Forelimb muscle (tissue), 1 donor: ENCODE measurements at regions not wholly inside any gene's neighbourhood (a gene's known extent, or its start where the extent isn't known, plus 50 kb on each side); places are given as distances from the start of the nearest gene placed in this dataset.

Experiments
- DNase-seq: peaks from one replicate; pipeline ENCODE4 v3.0.0-alpha.2; 2013; ENCODE audit warnings: low read depth

DNA sequence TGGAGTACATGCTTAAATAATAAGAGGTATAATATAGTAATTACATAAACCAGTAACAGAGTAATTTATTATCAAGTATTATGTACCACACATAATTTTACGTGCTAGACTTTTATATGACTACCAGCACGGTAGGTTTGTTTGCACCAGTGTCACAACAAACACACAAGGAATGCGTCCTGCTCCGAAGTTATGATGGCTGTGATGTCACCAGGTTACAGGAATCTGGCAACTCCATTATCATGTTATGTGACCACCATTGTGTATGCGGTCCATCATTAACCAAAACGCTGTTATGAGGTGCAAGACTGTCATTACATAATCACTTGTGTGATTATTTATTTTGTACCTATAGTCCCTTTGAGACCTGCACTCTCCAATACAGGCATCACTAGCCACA is 235.2 kb upstream of the PMEPA1 start:
- DNase-seq, result no peak

DNA sequence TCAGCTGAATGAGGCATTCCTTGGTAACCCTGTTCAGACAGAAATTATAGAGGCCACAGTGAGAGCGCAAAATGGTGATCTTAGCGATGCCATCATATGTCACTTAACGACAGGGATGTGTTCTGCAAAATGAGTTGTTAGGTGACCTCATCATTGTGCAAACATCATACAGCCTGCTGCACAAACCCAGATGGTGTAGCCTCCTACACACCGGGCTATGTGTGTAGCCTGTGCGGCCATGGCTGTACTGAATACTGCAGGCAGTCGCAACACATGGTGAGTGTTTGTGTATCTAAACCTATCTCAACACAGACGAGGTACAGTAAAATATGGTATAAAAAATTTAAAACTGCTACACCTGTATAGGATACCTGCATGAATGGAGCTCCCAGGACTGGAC is 234.1 kb upstream of the PMEPA1 start:
- no peak for DNase-seq

DNA sequence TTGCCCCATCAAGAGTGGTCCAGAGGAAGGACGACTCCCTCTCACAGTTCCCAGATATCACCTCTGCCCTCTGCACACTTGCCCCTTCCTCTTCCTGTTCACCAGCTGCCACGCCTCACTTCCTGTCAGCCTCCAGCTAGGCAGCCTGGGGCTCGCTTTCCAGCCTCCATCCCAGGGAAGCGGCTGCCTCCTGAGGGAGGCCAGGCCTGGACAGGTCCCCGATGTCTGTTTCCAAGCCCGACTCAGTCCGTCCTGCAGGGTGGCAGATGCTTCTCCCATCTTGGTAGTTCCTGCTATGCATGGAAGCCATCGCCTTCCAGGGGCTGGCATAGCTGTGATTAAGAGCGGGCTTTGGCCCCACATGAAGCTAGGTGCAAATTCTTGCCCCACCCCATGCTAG is 233.5 kb upstream of the PMEPA1 start:
- DNase-seq, result no peak

DNA sequence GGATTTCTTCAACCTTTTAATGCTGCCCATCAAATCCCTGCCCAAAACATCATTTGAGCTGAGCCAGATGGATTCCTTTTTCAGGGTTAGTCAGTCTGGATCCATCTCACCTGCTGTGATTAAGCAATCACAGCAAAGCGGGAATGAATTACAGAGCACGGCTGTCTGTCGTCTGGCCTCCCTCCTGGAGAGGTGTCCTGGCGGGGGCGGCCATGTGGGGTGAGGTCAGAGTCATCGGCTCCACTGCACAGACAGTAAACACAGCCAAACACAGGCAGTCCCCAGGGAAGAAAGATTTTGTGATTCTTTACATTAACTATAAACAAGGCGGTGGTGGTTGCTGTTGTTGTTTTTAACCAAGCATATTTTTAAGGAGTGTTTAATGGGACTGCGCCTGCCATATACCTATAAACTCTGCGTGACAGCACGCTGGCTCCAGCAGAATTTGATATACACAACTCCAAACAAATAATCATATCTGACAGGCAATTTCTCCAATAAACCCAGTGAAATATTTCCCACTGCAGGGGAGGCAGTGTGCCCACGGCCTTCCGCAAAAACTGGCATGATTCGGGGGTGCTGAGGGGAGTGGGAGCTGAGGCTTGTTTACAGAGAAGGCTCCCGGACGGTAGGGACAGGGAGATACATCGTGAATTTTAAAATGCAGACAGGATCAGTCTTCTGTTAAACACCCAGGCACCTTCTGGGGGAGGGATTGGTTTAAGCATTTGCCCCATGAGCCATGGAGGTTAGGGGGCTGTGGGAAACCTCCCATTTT is 232.0 kb upstream of the PMEPA1 start:
- DNase-seq, result no peak

DNA sequence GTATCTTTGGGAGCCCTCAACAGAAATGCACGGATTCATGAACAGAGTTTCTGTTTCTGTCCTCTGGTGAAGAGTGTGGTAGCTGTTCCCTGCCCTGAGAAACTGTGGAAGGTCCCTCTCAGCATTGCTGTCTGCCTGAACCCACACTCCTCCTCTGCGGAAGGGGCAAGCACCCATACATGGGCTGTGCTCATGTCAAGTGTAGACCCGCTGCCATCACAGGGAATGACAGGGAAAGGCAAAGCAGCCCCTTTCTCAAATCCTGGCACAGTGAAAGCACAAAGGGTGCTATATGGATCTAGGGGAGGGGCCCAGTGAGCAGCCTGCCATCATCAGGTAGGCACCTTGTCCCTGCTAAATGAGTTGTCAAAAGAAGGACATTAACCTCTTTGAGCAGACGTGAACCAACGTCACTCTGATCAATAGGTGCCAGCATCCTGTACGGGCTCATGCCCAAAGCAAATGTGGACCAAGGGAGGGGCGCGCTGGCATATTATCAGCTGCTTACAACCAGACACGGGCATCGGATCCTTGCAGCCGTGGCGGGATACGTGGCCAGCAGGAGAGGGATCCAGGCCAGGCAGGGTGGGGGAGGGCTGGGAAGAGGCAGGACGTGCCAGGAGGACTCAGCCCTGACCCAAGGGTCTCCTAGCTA is 231.2 kb upstream of the PMEPA1 start:
- no peak for DNase-seq

DNA sequence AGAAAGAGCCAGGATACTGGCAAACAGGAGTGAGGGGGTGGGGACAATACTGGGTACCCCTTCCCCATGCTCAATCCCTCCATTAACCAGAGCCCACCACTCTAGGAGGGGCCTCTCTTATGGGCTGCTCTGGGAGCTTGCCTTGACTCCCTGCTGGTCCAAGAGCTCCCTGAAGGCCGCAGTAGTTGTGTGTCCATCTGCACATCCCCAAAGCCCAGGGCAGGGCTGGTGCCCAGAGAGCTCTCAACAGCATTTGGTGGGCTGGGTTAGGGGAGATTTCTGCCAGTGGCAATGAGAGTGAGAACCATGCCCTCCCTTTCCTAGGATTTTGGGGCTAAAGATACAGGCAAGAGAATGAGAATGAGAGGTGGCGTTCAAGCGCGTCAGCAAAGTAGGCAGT is 230.6 kb upstream of the PMEPA1 start:
- no peak for DNase-seq

DNA sequence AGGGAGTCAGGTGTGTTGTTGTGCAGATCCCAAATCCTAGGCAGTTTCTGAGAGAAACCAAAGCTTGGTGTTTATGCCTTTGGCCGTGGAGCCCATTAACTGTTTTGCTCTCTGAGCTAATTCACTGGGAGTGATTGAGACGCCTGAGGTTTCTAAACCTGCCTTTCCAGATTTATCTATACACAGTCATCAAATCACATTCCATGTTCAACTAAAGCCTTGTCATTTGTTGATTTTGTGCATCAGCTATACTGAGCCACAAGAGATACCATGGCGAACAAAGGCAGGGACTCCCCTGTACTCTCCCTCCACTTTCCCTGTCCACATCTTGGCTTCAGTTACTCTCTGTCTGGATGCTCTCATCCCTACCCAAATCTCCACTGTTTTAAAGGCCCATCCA is 229.7 kb upstream of the PMEPA1 start:
- no peak for DNase-seq

DNA sequence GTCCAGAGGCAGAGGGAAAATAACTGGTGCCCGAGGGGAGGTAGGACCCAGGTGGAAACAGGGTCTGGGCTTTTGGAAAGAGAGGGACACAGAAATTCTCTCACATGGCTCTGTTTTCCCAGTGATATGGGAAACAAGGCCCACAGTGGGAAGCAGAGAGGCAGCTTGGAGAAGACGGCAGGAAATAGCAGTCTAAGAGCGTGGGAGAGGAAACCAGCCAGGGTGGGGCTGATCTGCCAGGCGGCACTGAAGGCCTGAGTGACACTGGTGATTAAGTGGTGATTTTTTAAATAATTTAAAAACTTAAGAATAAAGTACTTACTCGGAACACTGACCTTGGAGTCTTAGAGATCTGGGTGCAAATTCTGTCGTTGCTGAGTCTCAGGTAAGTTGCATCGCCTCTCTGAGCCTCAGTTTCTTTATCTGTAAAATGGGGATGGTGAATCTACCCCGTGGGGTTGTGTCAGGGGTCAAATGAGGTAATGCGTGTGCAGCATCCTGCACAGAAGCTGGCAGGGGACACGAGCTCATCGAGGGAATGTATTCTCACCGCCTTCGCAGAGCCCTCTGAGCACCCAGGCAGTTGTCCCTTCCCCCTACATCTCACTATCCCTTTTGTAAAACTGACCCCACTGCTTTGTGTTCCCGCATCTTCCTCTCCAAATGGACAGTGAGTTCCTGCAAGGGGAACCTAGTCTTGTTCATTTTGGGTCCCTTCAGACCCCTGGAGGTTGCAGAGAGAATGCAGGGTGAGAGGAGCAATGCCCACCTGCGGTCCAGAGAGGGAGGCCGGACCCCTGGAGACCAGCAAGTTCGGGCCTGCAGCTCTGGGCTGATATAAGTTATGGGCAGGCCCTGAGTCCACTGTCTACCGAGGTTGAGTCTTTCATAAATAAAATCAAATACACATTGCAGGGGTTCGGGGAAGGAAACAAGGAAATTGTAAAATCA is 228.6 kb upstream of the PMEPA1 start:
- no peak for DNase-seq

DNA sequence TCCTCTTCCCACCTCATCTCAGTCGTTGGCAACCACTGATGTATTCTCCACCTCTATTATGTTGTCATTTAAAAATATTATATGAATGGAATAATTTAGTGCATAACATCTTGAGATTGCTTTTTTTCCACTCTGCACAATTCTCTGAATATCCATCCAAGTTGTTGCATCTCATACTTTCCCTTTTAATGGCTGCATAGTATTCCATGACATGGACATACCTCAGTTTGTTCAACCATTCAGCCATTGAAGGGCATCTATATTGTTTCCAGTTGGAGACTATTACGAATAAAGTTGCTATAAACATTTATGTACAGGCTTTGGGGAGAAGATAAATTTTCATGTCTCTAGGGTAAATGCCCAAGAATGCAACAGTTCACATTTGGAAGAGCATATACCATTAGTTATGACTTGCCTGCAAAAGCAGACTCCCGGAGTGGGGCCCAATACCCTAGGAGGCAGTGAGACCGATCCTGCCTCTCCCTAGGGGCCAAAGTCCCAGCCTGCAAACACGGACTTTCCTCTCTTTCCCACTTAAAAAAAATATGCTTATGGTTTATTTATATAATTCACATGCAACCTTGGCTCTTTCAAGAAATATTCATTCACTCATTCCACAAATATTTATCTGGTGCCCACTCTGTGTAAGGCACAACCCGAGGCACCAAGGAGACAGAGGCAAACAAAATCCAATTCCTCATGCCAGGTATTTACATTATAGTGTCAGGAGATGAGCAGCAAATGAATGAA is 227.0 kb upstream of the PMEPA1 start:
- no peak for DNase-seq

DNA sequence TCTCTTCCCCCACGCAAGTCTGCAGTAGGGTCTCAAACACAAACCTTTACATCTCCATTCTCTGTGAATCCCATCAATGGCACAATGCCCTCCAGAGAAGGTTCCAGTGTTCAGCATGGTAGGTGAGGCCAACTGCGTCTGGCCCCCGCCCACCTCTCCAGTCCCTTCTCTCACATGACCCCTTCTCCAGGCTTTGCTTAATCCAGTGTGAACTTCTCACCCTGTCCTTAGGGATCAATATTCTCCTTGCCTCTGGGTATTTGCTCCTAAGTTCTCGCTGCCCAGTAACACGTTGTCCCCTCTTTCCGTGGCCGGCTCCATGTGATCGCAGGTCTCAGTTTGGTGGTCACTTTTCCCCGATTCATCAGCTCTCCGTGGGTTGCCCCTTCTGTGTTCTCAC is 225.1 kb upstream of the PMEPA1 start:
- DNase-seq, result no peak

DNA sequence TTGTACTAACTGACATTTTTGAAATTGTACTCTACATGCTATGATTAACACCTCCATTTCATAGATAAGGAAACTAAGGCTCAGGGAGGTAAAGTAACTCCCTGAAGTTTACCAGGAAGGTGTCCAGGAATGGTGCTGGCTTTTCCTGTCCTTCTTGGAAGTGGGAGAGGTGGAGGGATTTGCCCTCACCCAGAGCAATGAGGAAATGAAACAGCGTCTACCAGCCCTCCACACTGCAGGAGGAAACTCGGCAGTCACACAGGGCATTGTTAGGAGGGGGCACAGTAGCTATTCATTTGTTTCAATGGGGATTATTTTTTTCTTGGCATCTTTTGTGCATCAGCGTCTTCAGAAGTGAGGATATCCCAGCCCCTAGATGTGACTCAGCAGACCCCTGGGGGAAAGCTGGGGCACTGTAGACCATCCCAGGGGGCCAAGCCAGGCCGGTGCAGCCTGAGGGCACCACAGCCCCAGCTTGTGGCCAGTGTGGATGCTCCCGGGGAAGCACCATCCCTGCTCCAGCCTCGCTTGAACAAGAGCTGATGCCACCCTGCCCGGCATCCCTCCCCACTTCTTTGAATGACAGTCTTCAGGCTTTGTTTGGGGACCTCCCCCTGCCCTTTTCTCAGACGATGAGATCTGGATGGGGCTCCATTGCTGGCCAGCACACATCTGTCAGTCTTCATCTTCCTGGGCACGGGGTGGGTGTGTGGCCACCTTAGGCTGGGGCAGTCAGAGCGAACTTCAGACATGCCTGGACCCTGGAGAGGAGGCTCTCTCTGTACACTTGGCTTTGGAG is 224.4 kb upstream of the PMEPA1 start:
- DNase-seq, result no peak

DNA sequence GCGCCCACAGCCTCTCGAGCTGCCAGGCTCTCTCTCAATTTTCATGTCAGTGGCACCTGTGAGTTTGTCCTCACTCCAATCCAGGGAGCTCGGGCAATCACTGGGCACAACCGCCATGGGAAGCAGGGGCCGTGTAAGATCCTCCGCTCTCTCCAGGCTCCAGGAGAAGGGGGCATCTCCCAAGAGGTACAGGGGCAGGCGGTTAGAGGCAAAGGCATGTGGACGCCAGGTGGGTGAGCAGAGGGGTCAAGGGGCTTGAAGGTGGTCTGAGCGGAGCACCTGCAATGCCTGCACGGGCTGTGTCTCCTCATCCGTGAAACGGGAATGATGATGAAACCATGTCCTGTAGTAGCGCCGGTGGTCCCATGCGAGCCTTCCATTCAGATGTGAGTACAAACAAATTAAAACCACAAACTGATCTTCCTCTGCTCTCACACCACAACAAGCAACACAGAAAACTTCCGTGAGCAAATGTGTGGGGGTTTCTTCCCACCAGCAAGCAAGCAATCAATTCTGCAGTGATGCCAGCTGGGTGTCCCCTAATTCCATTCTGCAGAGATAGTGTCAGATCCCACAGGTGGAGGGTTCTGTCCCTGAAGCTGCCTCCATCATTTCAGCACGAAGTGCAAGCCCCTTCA is 222.5 kb upstream of the PMEPA1 start:
- DNase-seq, result no peak

DNA sequence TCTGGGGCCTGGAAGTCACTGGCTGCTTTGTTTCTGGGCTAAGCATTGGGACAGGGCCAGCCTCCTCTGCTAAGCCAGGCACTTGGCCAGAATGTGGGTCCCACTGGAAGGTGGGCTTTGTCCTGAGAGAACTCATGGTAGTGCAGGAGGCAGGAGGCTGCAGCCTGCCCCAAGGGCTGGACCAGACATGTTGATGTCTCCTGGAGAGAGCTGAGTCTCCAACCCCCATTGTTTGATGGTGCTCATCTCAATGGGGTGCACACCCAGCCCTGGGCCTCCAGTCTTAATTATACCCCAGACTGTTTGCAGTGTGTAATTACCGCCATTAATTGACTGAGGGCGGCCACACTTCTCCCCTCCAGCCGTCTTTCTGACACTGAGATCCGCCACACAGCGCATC is 220.5 kb upstream of the PMEPA1 start:
- no peak for DNase-seq

DNA sequence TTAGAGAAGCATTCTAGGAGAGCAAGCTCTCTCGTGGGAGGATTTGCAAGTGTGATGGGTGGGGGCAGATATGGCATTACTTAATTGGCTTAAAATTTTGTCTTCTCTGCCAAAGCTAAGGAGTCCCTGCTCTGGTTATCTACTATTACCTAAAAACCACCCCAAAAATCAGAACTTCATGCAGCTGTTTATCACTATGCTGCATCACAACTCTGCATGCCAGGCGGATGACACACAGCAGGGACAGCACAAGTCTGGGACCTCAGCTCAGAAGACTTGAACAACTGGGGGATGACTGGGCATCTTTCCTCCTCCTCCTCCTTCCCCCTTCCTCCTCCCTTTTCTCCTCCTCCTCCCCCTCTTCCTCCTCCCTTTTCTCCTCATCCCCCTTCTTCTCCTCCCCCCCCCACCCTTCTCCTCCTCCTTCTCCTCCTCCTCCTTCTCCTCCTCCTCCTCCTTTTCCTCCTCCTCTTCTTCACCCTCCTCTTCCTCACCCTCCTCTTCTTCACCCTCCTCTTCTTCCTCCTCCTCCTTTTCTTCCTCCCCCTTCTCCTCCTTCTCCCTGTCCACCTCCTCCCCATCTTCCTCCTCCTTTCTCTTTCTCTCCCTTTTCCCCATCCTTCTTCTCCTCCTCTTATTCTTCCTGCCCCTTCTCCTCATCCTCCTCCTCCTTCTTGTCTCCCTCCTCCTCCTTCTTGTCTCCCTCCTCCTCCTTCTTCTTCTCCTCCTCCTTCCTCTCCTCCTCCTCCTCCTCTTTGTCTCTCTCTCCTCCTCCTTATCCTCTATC is 218.6 kb upstream of the PMEPA1 start:
- DNase-seq, result no peak

DNA sequence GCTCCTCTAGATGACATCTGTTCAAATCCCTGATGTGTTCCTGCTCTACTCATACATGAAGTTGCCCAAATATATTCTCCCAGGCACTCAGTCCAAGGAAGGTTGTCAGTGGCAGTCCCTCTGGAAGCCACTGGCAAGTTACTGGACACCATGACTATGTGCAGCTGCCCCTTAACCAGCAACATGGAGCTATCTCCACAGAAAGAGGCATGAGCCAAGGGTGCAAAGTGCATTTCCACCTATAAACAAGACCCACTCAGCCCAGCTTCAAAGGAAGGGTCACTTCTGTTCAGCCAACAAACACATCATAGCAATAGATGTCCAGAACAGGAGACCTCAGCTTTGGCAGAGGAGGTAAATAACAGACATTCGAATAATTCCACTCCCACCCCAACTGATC is 217.6 kb upstream of the PMEPA1 start:
- DNase-seq, result no peak

DNA sequence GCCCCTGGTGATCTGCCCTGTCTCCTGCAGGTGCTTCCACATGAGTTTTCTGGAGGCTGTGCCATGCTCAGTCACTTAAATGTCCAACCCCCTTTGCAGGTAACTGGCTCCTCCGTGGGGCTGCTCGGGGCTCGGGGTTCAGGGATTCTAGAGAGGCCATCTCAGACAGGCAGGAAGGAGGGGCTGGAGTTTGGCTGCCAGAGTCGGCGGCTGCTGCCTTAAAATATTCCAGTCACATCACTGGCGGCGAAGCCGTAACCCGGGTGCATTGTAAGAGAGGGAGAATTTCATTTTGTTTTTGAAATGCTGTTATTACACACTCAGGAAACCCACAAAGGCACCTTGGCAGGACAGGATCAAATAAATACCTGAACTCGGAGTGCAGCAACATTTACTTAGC is 212.9 kb upstream of the PMEPA1 start:
- no peak for DNase-seq

DNA sequence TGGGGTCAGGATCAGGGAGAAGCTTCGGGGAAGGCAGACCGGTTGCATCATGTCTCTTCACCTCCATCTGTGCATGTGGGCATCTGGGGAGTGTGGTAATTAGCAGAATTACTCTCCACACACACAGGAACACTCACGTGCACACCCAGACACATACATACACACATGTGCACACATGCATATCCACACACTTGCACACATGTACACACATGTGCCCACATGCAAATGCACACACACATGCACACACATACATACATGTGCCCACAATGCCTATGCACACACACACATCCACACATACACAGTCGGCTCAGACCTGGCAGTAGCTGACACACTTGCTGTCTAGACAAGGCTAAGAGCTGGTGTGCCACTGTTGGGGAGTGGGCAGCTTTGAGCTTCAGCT is 212.3 kb upstream of the PMEPA1 start:
- DNase-seq, result no peak

DNA sequence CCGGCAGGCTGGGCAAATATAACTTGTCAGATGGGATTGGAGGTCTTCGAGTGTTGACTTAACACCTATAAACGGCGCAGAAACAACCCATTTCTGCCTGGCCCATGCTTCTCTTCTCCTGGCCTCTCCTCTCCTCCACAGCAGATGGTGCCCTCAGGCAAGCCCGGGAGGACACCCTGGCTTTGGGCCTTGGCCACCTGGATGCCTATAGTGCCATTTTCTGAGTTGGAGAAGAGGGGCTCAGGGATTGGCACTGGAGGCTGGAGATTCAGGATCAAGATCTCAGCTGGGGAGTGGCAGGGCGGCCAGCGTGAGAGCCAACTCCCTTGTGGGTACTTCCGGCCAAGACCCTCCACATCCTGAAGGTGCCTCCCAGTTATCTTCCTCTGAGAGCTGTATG is 211.9 kb upstream of the PMEPA1 start:
- DNase-seq, result no peak

DNA sequence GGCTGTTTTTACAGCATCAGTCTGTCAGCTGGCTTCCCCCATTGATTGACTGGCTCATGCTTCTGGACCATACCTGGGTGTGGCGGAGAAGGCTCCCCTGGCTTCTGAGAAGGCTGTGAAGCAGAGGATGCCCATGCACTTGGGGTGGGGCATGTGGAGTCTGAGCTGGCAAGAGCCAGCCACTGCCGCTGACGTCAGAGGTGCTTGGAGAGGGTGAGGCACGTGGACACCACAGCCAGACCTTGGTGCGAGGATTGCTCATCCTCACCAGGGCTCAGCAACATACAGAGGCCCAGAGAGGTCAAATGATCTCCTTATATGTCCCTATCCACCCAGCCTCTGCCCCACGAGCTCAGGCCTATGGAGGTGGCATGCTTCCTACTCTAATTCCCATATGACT is 211.2 kb upstream of the PMEPA1 start:
- DNase-seq, result no peak

DNA sequence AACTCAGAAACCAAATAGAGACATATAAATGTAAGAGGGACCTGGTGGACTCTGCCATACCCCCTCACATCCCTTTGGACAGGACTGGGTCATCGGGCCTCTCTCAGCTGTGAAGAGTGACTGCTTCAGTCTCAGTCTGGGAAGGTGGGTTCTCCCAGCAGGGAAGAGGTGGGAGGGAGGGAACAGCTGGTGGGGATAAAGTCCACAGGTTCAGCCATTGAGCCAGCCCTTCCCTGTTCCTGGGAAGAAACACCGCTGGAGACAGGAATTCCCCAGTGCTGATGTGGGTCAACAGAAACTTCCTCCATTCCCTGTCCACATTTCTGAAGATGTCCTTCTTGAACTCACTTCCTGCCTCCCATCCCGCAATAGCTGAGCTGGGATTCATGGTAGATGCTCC is 209.2 kb upstream of the PMEPA1 start:
- DNase-seq, result no peak
